Hematopoietic multipotent progenitor cell (in vitro differentiated cells): ENCODE measurements at regions not wholly inside any gene's neighbourhood (a gene's known extent, or its start where the extent isn't known, plus 50 kb on each side); places are given as distances from the start of the nearest gene placed in this dataset.
"Not testable (repeated sequence)": the region's sequence is repeated elsewhere in the genome, so short reads cannot be mapped to it uniquely, and the experiment has no call there.

ENCODE experiments used
- DNase-seq, 3 donors: peaks; one replicate each; pipeline ENCODE4 v3.0.0-alpha.2; 2011 to 2015; ENCODE audit warnings: low read depth in 2 of 3, low spot score in 2 of 3

- DNase-seq: no peak
Observed at GRCh38 chr2:121061633-121062032, 223.4 kb downstream of the TFCP2L1 start.

- DNase-seq: no peak
Observed at GRCh38 chr2:121063471-121063870, 221.5 kb downstream of the TFCP2L1 start.

- DNase-seq: no peak
Observed at GRCh38 chr2:121064186-121064585, 220.8 kb downstream of the TFCP2L1 start.

DNA sequence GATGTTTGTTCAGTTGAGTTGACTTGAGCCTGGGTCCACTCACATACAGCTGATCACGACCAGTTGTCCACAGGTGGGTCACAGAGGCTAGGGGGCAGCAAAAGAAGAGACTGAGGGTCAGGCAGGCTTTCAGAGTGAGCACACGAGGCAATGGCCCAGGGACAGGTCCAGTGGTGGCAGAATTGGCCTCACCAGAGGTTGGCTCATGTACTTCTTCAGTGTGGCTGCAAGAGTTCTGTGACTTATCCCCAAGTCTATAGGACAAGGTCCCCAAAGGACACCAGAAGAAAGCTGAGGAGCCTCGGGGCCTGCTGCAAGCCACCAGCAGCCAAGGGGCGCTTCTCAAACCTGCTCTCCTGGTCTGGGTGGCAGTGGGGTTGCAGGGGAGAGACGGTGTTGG lies 219.8 kb downstream of the TFCP2L1 start:
- no peak for DNase-seq

GRCh38 chr2:121066526-121066925 lies 218.5 kb downstream of the TFCP2L1 start:
- no peak for DNase-seq

- no peak for DNase-seq
Observed at GRCh38 chr2:121068851-121069250, 216.2 kb downstream of the TFCP2L1 start.

- no peak for DNase-seq
Observed at GRCh38 chr2:121069434-121069969, 215.5 kb downstream of the TFCP2L1 start.

DNA sequence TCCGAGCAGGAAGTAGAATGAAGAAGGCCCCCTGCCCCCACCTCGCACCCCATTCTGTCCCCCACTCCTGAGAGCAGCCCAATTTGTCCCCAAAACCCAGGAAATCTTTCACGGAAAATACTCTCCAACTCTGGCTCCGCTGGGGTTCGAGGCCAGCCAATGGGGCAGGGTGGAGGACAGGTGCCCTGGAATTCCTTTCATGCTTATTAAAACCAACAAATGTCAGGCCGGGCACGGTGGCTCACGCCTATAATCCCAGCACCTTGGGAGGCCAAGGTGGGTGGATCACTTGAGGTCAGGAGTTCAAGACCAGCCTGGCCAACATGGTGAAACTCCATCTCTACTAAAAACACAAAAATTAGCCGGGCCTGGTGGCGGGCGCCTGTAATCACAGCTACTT lies 214.9 kb downstream of the TFCP2L1 start:
- not testable (repeated sequence) for DNase-seq

GRCh38 chr2:121071034-121071504 lies 213.9 kb downstream of the TFCP2L1 start:
- DNase-seq: peak in 2 of 3 donors; percentile 40 to 64

GRCh38 chr2:121072784-121073183 lies 212.2 kb downstream of the TFCP2L1 start:
- no peak for DNase-seq

DNA sequence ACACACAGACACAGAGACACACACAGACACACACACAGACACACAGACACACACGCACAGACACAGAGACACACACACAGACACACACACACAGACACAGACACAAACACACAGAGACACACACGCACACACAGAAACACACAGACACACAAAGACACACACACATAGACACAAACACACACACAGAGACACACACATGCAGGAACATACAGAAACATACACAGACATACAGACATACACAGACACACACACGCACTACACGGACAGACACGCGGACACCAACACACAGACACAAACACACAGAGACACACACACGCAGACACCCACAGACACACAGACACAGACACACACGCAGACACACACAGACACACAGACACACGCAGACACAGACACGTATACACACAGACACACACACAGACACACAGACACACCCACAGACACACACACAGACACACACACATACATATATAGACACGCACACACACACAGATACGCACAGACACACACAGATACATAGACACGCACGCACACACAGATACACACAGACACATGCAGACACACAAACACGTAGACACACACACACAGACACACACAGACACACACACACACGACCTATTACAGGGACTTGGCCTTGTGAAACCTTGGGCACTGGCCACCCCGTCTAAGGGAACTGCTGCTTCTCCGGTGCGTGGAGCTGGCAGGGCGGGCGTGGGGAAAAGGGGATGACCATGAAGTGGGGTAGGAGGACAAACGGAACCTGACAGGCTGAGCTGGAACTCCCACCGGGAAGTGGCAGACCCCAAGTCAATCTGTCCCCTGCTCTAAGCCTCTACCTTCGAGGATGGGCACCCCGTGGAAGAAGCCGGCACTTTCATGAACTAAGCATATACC lies 211.4 kb downstream of the TFCP2L1 start:
- no peak for DNase-seq

GRCh38 chr2:121074293-121074932 lies 210.6 kb downstream of the TFCP2L1 start:
- DNase-seq: no peak

DNA sequence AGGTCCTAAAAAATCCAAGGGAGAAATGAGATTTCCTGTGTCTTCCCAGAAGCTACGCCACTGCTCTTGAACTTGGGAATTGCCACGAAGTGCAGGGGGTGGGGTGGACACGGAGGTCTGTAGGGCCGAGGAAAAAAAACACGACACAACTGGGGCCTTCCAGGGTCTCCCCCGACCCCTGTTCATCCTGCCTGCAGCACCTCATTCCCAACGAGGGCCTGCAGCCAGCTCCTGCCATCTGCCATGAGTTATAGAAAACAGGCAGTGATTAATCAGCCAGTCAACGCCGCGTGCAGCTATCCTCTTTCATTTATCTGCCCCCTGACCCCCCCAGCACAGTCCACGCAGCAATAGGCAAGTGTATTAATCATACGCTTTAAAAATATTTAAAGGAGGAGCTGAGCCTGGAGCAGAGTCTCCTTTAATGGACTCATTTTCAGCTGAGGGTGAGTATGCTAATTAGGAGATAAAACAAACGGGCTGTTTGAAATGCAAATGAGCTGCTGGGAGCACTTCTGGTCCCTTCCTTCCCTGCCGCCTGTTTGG lies 209.9 kb downstream of the TFCP2L1 start:
- peak in 2 of 3 donors; percentile 56 to 70 for DNase-seq

DNA sequence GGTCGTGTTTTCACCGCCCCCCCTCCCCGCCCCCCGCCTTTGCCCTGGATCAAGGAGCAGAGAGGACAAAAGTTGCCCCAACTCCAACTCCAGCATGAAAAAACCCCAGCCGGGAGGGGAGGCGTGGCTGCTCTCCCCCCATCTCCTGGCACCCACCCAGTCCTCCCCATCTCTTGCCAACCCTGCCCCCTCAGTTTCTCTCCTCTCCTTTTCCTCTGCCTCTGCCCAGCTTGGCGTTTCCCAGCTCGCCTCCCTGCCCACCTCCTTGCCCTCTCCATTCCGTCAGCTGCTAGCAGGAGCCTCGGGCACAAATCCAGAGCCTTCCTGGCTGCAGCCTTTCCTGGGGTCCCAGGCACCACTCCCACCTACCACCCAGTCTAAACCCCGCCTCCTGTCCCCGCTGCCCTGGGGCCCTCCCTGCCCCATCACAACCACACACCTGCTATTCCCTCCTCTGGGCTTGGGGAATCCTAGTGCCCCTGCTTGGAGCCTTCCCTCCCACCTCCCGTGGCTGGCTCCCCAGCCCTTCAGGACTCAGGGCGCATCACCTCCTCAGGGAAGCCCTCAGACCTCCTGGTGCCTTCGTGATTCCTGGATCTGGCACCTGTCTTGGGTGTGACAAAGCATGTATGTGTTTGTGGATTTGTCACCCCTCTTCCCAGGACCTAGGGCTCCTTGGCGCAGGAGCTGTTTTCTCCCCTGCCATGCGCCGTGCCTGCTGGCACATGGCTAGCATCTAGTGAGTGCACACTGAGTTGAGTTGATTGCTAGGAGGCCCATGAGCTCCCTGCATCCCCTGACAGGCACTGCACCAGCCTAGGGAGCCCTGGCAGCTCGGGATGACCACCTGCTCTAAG lies 209.1 kb downstream of the TFCP2L1 start:
- no peak for DNase-seq

- no peak for DNase-seq
Observed at GRCh38 chr2:121076498-121076820, 208.5 kb downstream of the TFCP2L1 start.

DNA sequence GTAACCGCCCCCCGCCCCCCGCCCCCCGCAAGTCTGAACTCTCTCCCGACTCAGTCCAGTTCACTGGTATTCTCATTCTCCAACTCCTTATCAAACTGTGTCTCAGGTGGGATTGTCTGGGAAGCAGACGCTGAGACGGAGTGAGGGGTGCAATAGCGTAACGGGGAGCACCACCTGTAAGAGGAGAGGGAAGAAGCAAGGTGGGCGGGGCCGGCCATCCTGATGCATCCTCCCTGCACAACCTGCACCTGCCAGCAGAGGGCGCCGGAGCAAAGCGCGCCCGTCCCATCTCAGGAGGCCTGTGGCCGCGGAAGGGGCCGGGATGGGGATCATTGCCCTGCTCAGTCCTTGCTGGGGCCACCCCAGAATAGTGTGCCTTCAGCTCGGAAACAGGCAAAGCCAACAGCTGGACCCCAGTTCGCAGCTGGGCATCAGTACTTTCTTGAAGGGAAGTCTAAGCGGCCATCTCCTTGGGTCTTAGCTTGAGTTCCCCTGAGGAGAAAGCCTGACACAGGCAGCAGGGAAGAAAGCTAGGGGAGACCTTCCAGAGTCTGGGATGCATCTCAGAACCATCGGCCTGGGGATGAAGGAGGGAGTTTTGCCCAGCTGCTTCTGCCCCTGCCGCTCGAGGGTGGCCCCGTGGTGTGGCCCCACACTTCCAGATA lies 208.0 kb downstream of the TFCP2L1 start:
- peak; percentile 14 to 71 (median 54) for DNase-seq

- no peak for DNase-seq
Observed at GRCh38 chr2:121078899-121079298, 206.1 kb downstream of the TFCP2L1 start.

DNA sequence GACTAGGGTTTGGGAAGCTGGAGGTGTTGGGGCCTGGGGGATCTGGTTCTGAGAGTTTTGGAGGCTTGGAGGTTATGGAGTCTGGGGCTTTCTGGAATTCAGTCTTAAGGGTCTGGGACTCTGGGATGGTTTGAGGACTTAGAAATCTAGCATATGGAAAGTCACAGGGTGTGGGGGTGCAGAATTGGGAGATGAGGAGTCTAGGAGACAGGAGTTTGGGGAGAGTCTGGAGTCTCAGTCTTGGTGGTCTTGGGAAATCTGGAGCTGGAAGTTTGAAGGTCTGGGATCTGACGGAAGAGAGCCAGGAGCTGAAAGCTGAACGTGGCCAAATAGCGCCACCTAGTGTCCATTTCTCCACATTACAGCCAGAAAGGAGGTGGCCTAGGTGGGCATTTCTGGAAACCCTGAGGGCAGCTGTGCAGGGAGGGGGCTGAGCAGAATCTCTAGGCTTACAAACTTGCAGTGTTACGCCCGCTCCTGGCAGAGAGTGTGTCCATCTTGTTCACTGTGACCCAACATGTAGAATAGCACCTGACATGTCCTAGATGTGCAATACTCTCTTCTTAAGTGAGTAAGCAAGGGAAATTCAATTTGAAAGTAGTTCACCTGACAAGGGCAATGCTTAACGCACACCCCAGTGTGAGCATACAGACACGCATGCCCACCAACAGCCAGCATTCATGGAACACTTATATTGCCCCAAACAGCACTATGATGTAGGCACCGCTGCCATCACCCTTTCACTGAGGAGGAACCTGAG lies 204.8 kb downstream of the TFCP2L1 start:
- DNase-seq: peak in 2 of 3 donors; percentile 10 to 53

DNA sequence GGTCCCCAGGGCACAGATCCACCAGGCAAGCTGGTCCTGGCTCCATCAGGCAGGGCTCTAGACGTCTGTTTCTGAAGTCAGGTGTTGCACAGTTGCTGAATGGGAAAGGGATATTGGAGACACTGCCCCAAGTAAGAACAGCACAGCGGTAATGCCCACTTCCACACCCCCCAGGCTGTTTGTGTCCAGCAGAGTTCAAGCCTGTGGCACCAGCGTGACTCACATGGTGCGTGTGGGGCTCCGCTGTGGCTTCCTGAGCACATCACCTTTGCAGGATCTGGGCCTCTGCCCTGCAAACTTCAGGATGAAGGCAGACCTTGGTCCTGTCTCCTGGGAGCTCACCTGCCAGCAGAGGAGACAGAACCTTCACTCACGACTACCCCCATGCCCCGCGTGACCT lies 203.3 kb downstream of the TFCP2L1 start:
- no peak for DNase-seq
